ENCODE measurements at regions not wholly inside any gene's neighbourhood (a gene's known extent, or its start where the extent isn't known, plus 50 kb on each side); places are given as distances from the start of the nearest gene placed in this dataset.

- Histone ChIP-seq H3K4me1 (no peaks in the 10 kb centered on the region), H3K27me3 (no peaks in the 10 kb centered on the region), H3K4me3 (no peak overlapping the region), H3K27ac (no peak overlapping the region), H3K36me3 (no peaks in the 10 kb centered on the region), H3K9me3 (no peaks in the 10 kb centered on the region)
- TF ChIP-seq POLR2AphosphoS5 (IDR thresholded peaks at IDR 0.05) (no peak), EP300 (IDR thresholded peaks at IDR 0.05) (no peak), CTCF (IDR thresholded peaks at IDR 0.05) (no peak), POLR2A (IDR thresholded peaks at IDR 0.05) (no peak)
- ATAC-seq, result no peak
These were observed 221.6 kb upstream of the SLIT2 start for GRCh38 chr4:20030108-20030507.

- Histone ChIP-seq H3K9me3 (no peaks in the 10 kb centered on the region), H3K36me3 (no peaks in the 10 kb centered on the region), H3K4me3 (no peak overlapping the region), H3K27me3 (no peaks in the 10 kb centered on the region), H3K27ac (no peak overlapping the region), H3K4me1 (no peaks in the 10 kb centered on the region)
- ATAC-seq, result no peak
- 81 to 100% methylated on average over 3 to 4 of the region's 4 CpGs for WGBS, 2 donors (ENCODE audit: low coverage in 1 of 2)
- no peak for TF ChIP-seq POLR2AphosphoS5 (IDR thresholded peaks at IDR 0.05)
- no peak for TF ChIP-seq CTCF (IDR thresholded peaks at IDR 0.05)
- no peak for TF ChIP-seq EP300 (IDR thresholded peaks at IDR 0.05)
- TF ChIP-seq POLR2A (IDR thresholded peaks at IDR 0.05), result no peak
These were observed 223.1 kb upstream of the SLIT2 start for GRCh38 chr4:20028645-20029044.

GRCh38 chr4:20026456-20026855 lies 225.2 kb upstream of the SLIT2 start:
- no peak overlapping the region for H3K4me3 ChIP-seq
- H3K4me1 ChIP-seq, result no peaks in the 10 kb centered on the region
- no peaks in the 10 kb centered on the region for H3K36me3 ChIP-seq
- no peaks in the 10 kb centered on the region for H3K9me3 ChIP-seq
- WGBS, 2 donors (ENCODE audit: low coverage in 1 of 2), result 32 to 64% methylated on average over 2 of the region's 2 CpGs
- no peak overlapping the region for H3K27ac ChIP-seq
- no peak for ATAC-seq
- no peak for TF ChIP-seq POLR2A (IDR thresholded peaks at IDR 0.05)
- TF ChIP-seq CTCF (IDR thresholded peaks at IDR 0.05), result no peak
- TF ChIP-seq POLR2AphosphoS5 (IDR thresholded peaks at IDR 0.05), result no peak
- no peak for TF ChIP-seq EP300 (IDR thresholded peaks at IDR 0.05)
- H3K27me3 ChIP-seq, result no peaks in the 10 kb centered on the region

- Histone ChIP-seq H3K4me3 (no peak overlapping the region), H3K9me3 (no peaks in the 10 kb centered on the region), H3K36me3 (no peaks in the 10 kb centered on the region), H3K4me1 (peaks cover 0 to 3% (median 0%) of the 10 kb centered on the region in 3 donors), H3K27me3 (no peaks in the 10 kb centered on the region), H3K27ac (no peak overlapping the region)
- 90 to 95% methylated on average over 2 of the region's 2 CpGs for WGBS, 2 donors (ENCODE audit: low coverage in 1 of 2)
- TF ChIP-seq POLR2AphosphoS5 (IDR thresholded peaks at IDR 0.05), result no peak
- no peak for TF ChIP-seq CTCF (IDR thresholded peaks at IDR 0.05)
- no peak for TF ChIP-seq POLR2A (IDR thresholded peaks at IDR 0.05)
- TF ChIP-seq EP300 (IDR thresholded peaks at IDR 0.05), result no peak
- no peak for ATAC-seq
These were observed 229.2 kb upstream of the SLIT2 start for GRCh38 chr4:20022471-20022870.

- no peak for TF ChIP-seq POLR2A (IDR thresholded peaks at IDR 0.05)
- no peak for TF ChIP-seq CTCF (IDR thresholded peaks at IDR 0.05)
- TF ChIP-seq EP300 (IDR thresholded peaks at IDR 0.05), result no peak
- TF ChIP-seq POLR2AphosphoS5 (IDR thresholded peaks at IDR 0.05), result no peak
- Histone ChIP-seq H3K36me3 (no peaks in the 10 kb centered on the region), H3K4me1 (peaks cover 0 to 13% (median 4%) of the 10 kb centered on the region in 3 donors), H3K9me3 (no peaks in the 10 kb centered on the region), H3K4me3 (no peak overlapping the region), H3K27ac (no peak overlapping the region), H3K27me3 (no peaks in the 10 kb centered on the region)
- ATAC-seq, result no peak
- 82 to 100% methylated on average over 2 of the region's 2 CpGs for WGBS, 2 donors (ENCODE audit: low coverage in 1 of 2)
These were observed 231.6 kb upstream of the SLIT2 start for GRCh38 chr4:20020056-20020455.
